HG03460 (cell line): ENCODE measurements at regions not wholly inside any gene's neighbourhood (a gene's known extent, or its start where the extent isn't known, plus 50 kb on each side); places are given as distances from the start of the nearest gene placed in this dataset.
"Not testable (repeated sequence)": the region's sequence is repeated elsewhere in the genome, so short reads cannot be mapped to it uniquely, and the experiment has no call there.

ENCODE experiments used
- ATAC-seq: cut with Tn5 transposase; IDR thresholded peaks from one replicate; pipeline ENCODE4 v1.9.1; 2021; ENCODE audit not compliant: unreplicated experiment

GRCh38 chrY:9619541-9619940 is 91.9 kb downstream of the TSPY10 start:
- no peak for ATAC-seq

GRCh38 chrY:9623196-9623595 is 95.5 kb downstream of the TSPY10 start:
- no peak for ATAC-seq

- not testable (repeated sequence) for ATAC-seq
Observed at GRCh38 chrY:9640595-9641132, 113.0 kb downstream of the TSPY10 start.

- ATAC-seq = not testable (repeated sequence)
Observed at GRCh38 chrY:9666204-9666603, 138.5 kb downstream of the TSPY10 start.

GRCh38 chrY:9692481-9692880 is 164.8 kb downstream of the TSPY10 start:
- not testable (repeated sequence) for ATAC-seq

- not testable (repeated sequence) for ATAC-seq
Observed at GRCh38 chrY:9716932-9717331, 189.3 kb downstream of the TSPY10 start.

GRCh38 chrY:9718803-9719202 is 191.1 kb downstream of the TSPY10 start:
- not testable (repeated sequence) for ATAC-seq

- ATAC-seq = not testable (repeated sequence)
Observed at GRCh38 chrY:9719616-9720015, 191.9 kb downstream of the TSPY10 start.

GRCh38 chrY:9737626-9738025 is 209.9 kb downstream of the TSPY10 start:
- ATAC-seq = not testable (repeated sequence)

- ATAC-seq = not testable (repeated sequence)
Observed at GRCh38 chrY:9755975-9756374, 228.3 kb downstream of the TSPY10 start.

- not testable (repeated sequence) for ATAC-seq
Observed at GRCh38 chrY:9757488-9757887, 229.8 kb downstream of the TSPY10 start.

- ATAC-seq = not testable (repeated sequence)
Observed at GRCh38 chrY:9762443-9762842, 234.8 kb downstream of the TSPY10 start.

- peak; percentile 57 for ATAC-seq
Observed at GRCh38 chrY:9769312-9769711, 241.6 kb downstream of the TSPY10 start.

GRCh38 chrY:9771086-9771485 is 243.4 kb downstream of the TSPY10 start:
- ATAC-seq = not testable (repeated sequence)

- ATAC-seq = not testable (repeated sequence)
Observed at GRCh38 chrY:9772120-9772519, 244.4 kb downstream of the TSPY10 start.

GRCh38 chrY:9774765-9775164 is 247.1 kb downstream of the TSPY10 start:
- not testable (repeated sequence) for ATAC-seq

- ATAC-seq = not testable (repeated sequence)
Observed at GRCh38 chrY:9775657-9776056, 248.0 kb downstream of the TSPY10 start.

- ATAC-seq = not testable (repeated sequence)
Observed at GRCh38 chrY:9781548-9781947, 253.9 kb downstream of the TSPY10 start.

GRCh38 chrY:9797881-9798280 is 270.2 kb downstream of the TSPY10 start:
- not testable (repeated sequence) for ATAC-seq

- ATAC-seq = no peak
Observed at GRCh38 chrY:9805235-9805634, 277.6 kb downstream of the TSPY10 start.
